Hypothalamus (tissue), 51 donors: ENCODE measurements at regions not wholly inside any gene's neighbourhood (a gene's known extent, or its start where the extent isn't known, plus 50 kb on each side); places are given as distances from the start of the nearest gene placed in this dataset.
A peak's percentile ranks its signal among the peaks of the same experiment; 100 is the strongest.

Source experiments
- DNase-seq, 51 donors: peaks; one replicate each; lab custom pipeline; 2025; lab: John Stamatoyannopoulos, UW

GRCh38 chr19:29395111-29395733 lies 130.6 kb upstream of the VSTM2B start:
- DNase-seq, result no peak

GRCh38 chr19:29395734-29396414 lies 129.9 kb upstream of the VSTM2B start:
- no peak for DNase-seq

- DNase-seq, result no peak
Measured at GRCh38 chr19:29396925-29397324, 128.9 kb upstream of the VSTM2B start.

GRCh38 chr19:29397748-29398147 lies 128.0 kb upstream of the VSTM2B start:
- no peak for DNase-seq

- no peak for DNase-seq
Measured at GRCh38 chr19:29399804-29400203, 126.0 kb upstream of the VSTM2B start.

GRCh38 chr19:29400917-29401711 lies 124.7 kb upstream of the VSTM2B start:
- peak in 4 of 51 donors; percentile 9 to 65 (median 19) for DNase-seq

- no peak for DNase-seq
Measured at GRCh38 chr19:29401712-29402421, 123.9 kb upstream of the VSTM2B start.

- no peak for DNase-seq
Measured at GRCh38 chr19:29402563-29402962, 123.2 kb upstream of the VSTM2B start.

GRCh38 chr19:29404015-29404414 lies 121.8 kb upstream of the VSTM2B start:
- no peak for DNase-seq

- DNase-seq, result peak in 4 of 51 donors; percentile 4 to 44 (median 12)
Measured at GRCh38 chr19:29404951-29405727, 120.7 kb upstream of the VSTM2B start.

- no peak for DNase-seq
Measured at GRCh38 chr19:29405728-29405995, 120.1 kb upstream of the VSTM2B start.

GRCh38 chr19:29409076-29409862 lies 116.5 kb upstream of the VSTM2B start:
- no peak for DNase-seq

- DNase-seq, result no peak
Measured at GRCh38 chr19:29410601-29411000, 115.2 kb upstream of the VSTM2B start.

GRCh38 chr19:29411113-29411581 lies 114.6 kb upstream of the VSTM2B start:
- no peak for DNase-seq

GRCh38 chr19:29413435-29413834 lies 112.4 kb upstream of the VSTM2B start:
- no peak for DNase-seq

- DNase-seq, result no peak
Measured at GRCh38 chr19:29415507-29415906, 110.3 kb upstream of the VSTM2B start.

GRCh38 chr19:29417048-29417447 lies 108.7 kb upstream of the VSTM2B start:
- no peak for DNase-seq

- no peak for DNase-seq
Measured at GRCh38 chr19:29418201-29418600, 107.6 kb upstream of the VSTM2B start.

- no peak for DNase-seq
Measured at GRCh38 chr19:29420065-29420464, 105.7 kb upstream of the VSTM2B start.
